GM23338 (cell line): ENCODE measurements at regions not wholly inside any gene's neighbourhood (a gene's known extent, or its start where the extent isn't known, plus 50 kb on each side); places are given as distances from the start of the nearest gene placed in this dataset.

Experiments
- ATAC-seq: fragments of 200-7000 bp; cut with Tn5 transposase; 3 replicates; pipeline ENCODE4 v1.9.1; 2020
- DNase-seq: peaks from one replicate; pipeline ENCODE4 v3.0.0-alpha.2; 2015; ENCODE audit warnings: low spot score
- H2AFZ ChIP-seq: fragments of 200-600 bp; sonication (generic); 2 replicates; pipeline ENCODE4 v1.8.0; 2016; ENCODE audit warnings: antibody characterized with exemption, mild to moderate bottlenecking, moderate library complexity
- H3F3A ChIP-seq: fragments of 200-600 bp; sonication (generic); replicated peaks from 2 replicates; pipeline ENCODE4 v1.8.0; 2017; ENCODE audit warnings: antibody characterized with exemption, mixed run types, low read depth
- H3K27ac ChIP-seq: fragments of 200-600 bp; sonication (generic); 2 replicates; pipeline ENCODE4 v1.6.1; 2016; ENCODE audit warnings: low read depth
- H3K27me3 ChIP-seq: fragments of 200-600 bp; sonication (generic); 2 replicates; pipeline ENCODE4 v1.8.0; 2016; ENCODE audit warnings: mild to moderate bottlenecking, mixed run types, moderate library complexity; ENCODE audit not compliant: insufficient read depth
- H3K36me3 ChIP-seq: fragments of 200-600 bp; sonication (generic); 2 replicates; pipeline ENCODE4 v1.8.0; 2016; ENCODE audit warnings: mild to moderate bottlenecking; ENCODE audit not compliant: insufficient read depth
- H3K4me1 ChIP-seq: fragments of 200-600 bp; sonication (generic); 2 replicates; pipeline ENCODE4 v1.8.0; 2016; ENCODE audit warnings: mild to moderate bottlenecking, moderate library complexity; ENCODE audit not compliant: insufficient read depth
- H3K4me2 ChIP-seq: fragments of 200-600 bp; sonication (generic); 2 replicates; pipeline ENCODE4 v1.7.1; 2017; ENCODE audit warnings: mixed run types
- H3K4me3 ChIP-seq: fragments of 200-600 bp; sonication (generic); 2 replicates; pipeline ENCODE4 v1.6.1; 2016; ENCODE audit warnings: mixed run types
- H3K79me2 ChIP-seq: fragments of 200-600 bp; sonication (generic); replicated peaks from 2 replicates; pipeline ENCODE4 v1.8.0; 2017; ENCODE audit warnings: mild to moderate bottlenecking; ENCODE audit not compliant: insufficient read depth
- H3K9me2 ChIP-seq: fragments of 200-600 bp; sonication (generic); 2 replicates; pipeline ENCODE4 v1.8.0; 2017; ENCODE audit not compliant: insufficient read depth
- H4K20me1 ChIP-seq: fragments of 200-600 bp; sonication (generic); replicated peaks from 2 replicates; pipeline ENCODE4 v1.8.0; 2017; ENCODE audit warnings: mild to moderate bottlenecking; ENCODE audit not compliant: insufficient read depth
- H3K27ac Mint-ChIP-seq: 2 replicates; pipeline ENCODE4 v1.8.0; 2020; ENCODE audit warnings: inconsistent platforms, mild to moderate bottlenecking, moderate library complexity, mixed read lengths
- H3K27me3 Mint-ChIP-seq: 3 replicates; pipeline ENCODE4 v1.8.0; 2022; ENCODE audit warnings: low read depth, mild to moderate bottlenecking, moderate library complexity, mixed read lengths, inconsistent platforms; ENCODE audit not compliant: insufficient read depth, poor library complexity
- H3K36me3 Mint-ChIP-seq: 3 replicates; pipeline ENCODE4 v1.8.0; 2021; ENCODE audit warnings: low read depth, mild to moderate bottlenecking, inconsistent platforms, moderate library complexity, mixed read lengths
- H3K4me1 Mint-ChIP-seq: 3 replicates; pipeline ENCODE4 v1.8.0; 2020; ENCODE audit warnings: mild to moderate bottlenecking, inconsistent platforms, mixed read lengths
- H3K4me3 Mint-ChIP-seq: 3 replicates; pipeline ENCODE4 v1.8.0; 2021; ENCODE audit warnings: moderate library complexity, mild to moderate bottlenecking, inconsistent platforms, mixed read lengths
- H3K9me3 Mint-ChIP-seq: 3 replicates; pipeline ENCODE4 v1.8.0; 2020; ENCODE audit warnings: moderate library complexity, mild to moderate bottlenecking, inconsistent platforms, mixed read lengths
- CREB1 ChIP-seq: fragments of 250-450 bp; sonication (Bioruptor Pico); IDR thresholded peaks from 2 replicates; pipeline ENCODE4 v1.5.0; 2020; ENCODE audit warnings: low read depth, mild to moderate bottlenecking, moderate library complexity
- JUNB ChIP-seq: IDR thresholded peaks from one replicate; pipeline ENCODE4 v1.6.1; 2016; ENCODE audit warnings: antibody characterized with exemption; ENCODE audit not compliant: unreplicated experiment
- POLR2AphosphoS5 ChIP-seq: IDR thresholded peaks from 2 replicates; pipeline ENCODE4 v1.6.1; 2016; ENCODE audit warnings: antibody characterized with exemption, low read depth
- STAT1 ChIP-seq: IDR thresholded peaks from one replicate; pipeline ENCODE4 v1.6.1; 2016; ENCODE audit warnings: antibody characterized with exemption; ENCODE audit not compliant: unreplicated experiment
- ZNF114 ChIP-seq: fragments of 250-450 bp; sonication (Bioruptor Pico); IDR thresholded peaks from 2 replicates; pipeline ENCODE4 v1.5.0; 2020; ENCODE audit warnings: mild to moderate bottlenecking, moderate library complexity
- ZNF331 ChIP-seq: fragments of 250-450 bp; sonication (Bioruptor Pico); IDR thresholded peaks from 2 replicates; pipeline ENCODE4 v1.5.0; 2020; ENCODE audit warnings: low read depth, mild to moderate bottlenecking, moderate library complexity
- TF ChIP-seq, protein P1 (sequence below): IDR thresholded peaks from 2 replicates; pipeline ENCODE4 v1.6.1; 2016; ENCODE audit warnings: antibody characterized with exemption
- TF ChIP-seq, protein P2 (sequence below): fragments of 250-450 bp; sonication (Bioruptor Pico); IDR thresholded peaks from 2 replicates; pipeline ENCODE4 v1.5.0; 2020; ENCODE audit warnings: mild to moderate bottlenecking, moderate library complexity
- TF ChIP-seq, protein P3 (sequence below), 2 experiments: fragments of 200-600 bp in 1 of 2; sonication (generic) in 1 of 2; conservative IDR thresholded peaks; 2 replicates each; pipeline versions ENCODE4 v1.5.1 to v1.6.1; 2016 to 2017; ENCODE audit warnings: antibody characterized with exemption in 2 of 2, low read depth in 2 of 2, mild to moderate bottlenecking in 2 of 2, moderate library complexity in 1 of 2

DNA sequence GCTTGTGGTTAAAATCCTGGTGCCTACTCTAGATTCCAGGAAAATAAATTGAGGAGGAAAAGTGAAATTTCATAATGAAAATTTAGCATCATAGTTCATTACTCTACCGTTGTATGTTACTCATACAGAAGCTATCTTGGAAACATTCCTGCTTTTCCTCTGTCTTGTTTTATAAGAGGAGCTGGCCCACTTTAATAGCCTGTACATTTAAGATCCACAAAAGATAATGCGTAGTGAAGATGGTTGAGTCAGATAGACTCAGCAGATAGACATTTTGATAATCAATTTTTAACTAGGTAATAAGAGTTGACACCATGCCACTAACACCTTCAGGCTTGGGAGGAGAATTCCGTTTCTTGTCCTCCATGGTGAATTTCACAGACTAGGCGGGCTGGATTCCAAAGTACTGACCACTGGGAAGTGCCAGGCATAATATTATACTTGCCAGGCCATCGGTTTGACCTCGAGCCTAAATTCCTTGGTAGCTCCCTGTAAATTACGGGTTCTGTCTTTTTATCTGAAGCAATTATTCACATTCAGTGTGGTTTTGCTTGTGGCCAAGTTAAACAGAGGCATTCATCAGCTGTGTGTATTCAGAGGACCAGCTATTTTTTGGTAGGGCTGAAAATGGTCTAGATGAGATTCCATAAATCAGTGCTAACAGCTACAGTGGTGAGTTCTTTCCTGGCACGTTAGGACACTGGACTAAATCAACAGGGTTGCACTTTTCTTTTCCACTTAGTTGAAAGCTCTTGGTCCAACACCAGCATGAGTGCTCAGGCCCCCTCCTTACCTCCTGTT, 111.9 kb upstream of the KAZN start:
- H3K27me3 ChIP-seq, result no peaks in the 10 kb centered on the region
- Mint-ChIP-seq H3K36me3 (no peaks in the 10 kb centered on the region), H3K9me3 (no peaks in the 10 kb centered on the region), H3K4me1 (peaks cover 6% of the 10 kb centered on the region), H3K27me3 (no peaks in the 10 kb centered on the region), H3K27ac (no peak overlapping the region), H3K4me3 (no peak overlapping the region)
- no peaks in the 10 kb centered on the region for H3K79me2 ChIP-seq
- H3K27ac ChIP-seq, result no peak overlapping the region
- H3F3A ChIP-seq, result no peaks in the 10 kb centered on the region
- no peaks in the 10 kb centered on the region for H3K36me3 ChIP-seq
- H4K20me1 ChIP-seq, result no peaks in the 10 kb centered on the region
- ATAC-seq (no peak), DNase-seq (no peak)
- no peak overlapping the region for H3K4me2 ChIP-seq
- H2AFZ ChIP-seq, result no peak overlapping the region
- H3K4me1 ChIP-seq, result peaks cover 8% of the 10 kb centered on the region; the same call in 1 of the 2 replicates
- TF ChIP-seq CREB1 (CRISPR knock-in tag) (no peak), STAT1 (no peak), JUNB (no peak), POLR2AphosphoS5 (no peak), ZNF331 (CRISPR knock-in tag) (no peak), ZNF114 (CRISPR knock-in tag) (no peak)
- TF ChIP-seq, protein P1, sequence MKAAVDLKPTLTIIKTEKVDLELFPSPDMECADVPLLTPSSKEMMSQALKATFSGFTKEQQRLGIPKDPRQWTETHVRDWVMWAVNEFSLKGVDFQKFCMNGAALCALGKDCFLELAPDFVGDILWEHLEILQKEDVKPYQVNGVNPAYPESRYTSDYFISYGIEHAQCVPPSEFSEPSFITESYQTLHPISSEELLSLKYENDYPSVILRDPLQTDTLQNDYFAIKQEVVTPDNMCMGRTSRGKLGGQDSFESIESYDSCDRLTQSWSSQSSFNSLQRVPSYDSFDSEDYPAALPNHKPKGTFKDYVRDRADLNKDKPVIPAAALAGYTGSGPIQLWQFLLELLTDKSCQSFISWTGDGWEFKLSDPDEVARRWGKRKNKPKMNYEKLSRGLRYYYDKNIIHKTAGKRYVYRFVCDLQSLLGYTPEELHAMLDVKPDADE, result no peak
- TF ChIP-seq, protein P2, sequence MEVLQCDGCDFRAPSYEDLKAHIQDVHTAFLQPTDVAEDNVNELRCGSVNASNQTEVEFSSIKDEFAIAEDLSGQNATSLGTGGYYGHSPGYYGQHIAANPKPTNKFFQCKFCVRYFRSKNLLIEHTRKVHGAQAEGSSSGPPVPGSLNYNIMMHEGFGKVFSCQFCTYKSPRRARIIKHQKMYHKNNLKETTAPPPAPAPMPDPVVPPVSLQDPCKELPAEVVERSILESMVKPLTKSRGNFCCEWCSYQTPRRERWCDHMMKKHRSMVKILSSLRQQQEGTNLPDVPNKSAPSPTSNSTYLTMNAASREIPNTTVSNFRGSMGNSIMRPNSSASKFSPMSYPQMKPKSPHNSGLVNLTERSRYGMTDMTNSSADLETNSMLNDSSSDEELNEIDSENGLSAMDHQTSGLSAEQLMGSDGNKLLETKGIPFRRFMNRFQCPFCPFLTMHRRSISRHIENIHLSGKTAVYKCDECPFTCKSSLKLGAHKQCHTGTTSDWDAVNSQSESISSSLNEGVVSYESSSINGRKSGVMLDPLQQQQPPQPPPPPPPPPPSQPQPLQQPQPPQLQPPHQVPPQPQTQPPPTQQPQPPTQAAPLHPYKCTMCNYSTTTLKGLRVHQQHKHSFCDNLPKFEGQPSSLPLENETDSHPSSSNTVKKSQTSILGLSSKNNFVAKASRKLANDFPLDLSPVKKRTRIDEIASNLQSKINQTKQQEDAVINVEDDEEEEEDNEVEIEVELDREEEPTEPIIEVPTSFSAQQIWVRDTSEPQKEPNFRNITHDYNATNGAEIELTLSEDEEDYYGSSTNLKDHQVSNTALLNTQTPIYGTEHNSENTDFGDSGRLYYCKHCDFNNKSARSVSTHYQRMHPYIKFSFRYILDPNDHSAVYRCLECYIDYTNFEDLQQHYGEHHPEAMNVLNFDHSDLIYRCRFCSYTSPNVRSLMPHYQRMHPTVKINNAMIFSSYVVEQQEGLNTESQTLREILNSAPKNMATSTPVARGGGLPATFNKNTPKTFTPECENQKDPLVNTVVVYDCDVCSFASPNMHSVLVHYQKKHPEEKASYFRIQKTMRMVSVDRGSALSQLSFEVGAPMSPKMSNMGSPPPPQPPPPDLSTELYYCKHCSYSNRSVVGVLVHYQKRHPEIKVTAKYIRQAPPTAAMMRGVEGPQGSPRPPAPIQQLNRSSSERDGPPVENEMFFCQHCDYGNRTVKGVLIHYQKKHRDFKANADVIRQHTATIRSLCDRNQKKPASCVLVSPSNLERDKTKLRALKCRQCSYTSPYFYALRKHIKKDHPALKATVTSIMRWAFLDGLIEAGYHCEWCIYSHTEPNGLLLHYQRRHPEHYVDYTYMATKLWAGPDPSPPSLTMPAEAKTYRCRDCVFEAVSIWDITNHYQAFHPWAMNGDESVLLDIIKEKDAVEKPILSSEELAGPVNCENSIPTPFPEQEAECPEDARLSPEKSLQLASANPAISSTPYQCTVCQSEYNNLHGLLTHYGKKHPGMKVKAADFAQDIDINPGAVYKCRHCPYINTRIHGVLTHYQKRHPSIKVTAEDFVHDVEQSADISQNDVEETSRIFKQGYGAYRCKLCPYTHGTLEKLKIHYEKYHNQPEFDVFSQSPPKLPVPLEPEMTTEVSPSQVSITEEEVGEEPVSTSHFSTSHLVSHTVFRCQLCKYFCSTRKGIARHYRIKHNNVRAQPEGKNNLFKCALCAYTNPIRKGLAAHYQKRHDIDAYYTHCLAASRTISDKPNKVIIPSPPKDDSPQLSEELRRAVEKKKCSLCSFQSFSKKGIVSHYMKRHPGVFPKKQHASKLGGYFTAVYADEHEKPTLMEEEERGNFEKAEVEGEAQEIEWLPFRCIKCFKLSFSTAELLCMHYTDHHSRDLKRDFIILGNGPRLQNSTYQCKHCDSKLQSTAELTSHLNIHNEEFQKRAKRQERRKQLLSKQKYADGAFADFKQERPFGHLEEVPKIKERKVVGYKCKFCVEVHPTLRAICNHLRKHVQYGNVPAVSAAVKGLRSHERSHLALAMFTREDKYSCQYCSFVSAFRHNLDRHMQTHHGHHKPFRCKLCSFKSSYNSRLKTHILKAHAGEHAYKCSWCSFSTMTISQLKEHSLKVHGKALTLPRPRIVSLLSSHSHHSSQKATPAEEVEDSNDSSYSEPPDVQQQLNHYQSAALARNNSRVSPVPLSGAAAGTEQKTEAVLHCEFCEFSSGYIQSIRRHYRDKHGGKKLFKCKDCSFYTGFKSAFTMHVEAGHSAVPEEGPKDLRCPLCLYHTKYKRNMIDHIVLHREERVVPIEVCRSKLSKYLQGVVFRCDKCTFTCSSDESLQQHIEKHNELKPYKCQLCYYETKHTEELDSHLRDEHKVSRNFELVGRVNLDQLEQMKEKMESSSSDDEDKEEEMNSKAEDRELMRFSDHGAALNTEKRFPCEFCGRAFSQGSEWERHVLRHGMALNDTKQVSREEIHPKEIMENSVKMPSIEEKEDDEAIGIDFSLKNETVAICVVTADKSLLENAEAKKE (CRISPR knock-in tag), result no peak
- TF ChIP-seq, protein P3, sequence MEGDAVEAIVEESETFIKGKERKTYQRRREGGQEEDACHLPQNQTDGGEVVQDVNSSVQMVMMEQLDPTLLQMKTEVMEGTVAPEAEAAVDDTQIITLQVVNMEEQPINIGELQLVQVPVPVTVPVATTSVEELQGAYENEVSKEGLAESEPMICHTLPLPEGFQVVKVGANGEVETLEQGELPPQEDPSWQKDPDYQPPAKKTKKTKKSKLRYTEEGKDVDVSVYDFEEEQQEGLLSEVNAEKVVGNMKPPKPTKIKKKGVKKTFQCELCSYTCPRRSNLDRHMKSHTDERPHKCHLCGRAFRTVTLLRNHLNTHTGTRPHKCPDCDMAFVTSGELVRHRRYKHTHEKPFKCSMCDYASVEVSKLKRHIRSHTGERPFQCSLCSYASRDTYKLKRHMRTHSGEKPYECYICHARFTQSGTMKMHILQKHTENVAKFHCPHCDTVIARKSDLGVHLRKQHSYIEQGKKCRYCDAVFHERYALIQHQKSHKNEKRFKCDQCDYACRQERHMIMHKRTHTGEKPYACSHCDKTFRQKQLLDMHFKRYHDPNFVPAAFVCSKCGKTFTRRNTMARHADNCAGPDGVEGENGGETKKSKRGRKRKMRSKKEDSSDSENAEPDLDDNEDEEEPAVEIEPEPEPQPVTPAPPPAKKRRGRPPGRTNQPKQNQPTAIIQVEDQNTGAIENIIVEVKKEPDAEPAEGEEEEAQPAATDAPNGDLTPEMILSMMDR (conservative IDR thresholded peaks at IDR 0.05; ENCODE audit: low read depth in 2 of 2), result no peak
- H3K9me2 ChIP-seq, result peaks cover 5% of the 10 kb centered on the region; the same call in 1 of the 2 replicates
- H3K4me3 ChIP-seq, result no peak overlapping the region
